Trophoblast cell (in vitro differentiated cells and primary cell): ENCODE measurements at regions not wholly inside any gene's neighbourhood (a gene's known extent, or its start where the extent isn't known, plus 50 kb on each side); places are given as distances from the start of the nearest gene placed in this dataset.
"Not testable (repeated sequence)": the region's sequence is repeated elsewhere in the genome, so short reads cannot be mapped to it uniquely, and the experiment has no call there.

Source experiments
- DNase-seq, 2 donors: peaks; one replicate each; pipeline ENCODE4 v3.0.0-alpha.2; 2016
- H2AFZ ChIP-seq: 2 replicates; pipeline ENCODE4 v1.6.1; 2013; ENCODE audit warnings: low read length, moderate library complexity, mild to moderate bottlenecking; ENCODE audit not compliant: insufficient read depth, poor library complexity
- H2AK5ac ChIP-seq: 2 replicates; pipeline ENCODE4 v1.6.1; 2013; ENCODE audit warnings: mild to moderate bottlenecking, low read length
- H2BK120ac ChIP-seq: 2 replicates; pipeline ENCODE4 v1.6.1; 2013; ENCODE audit warnings: low read length, mild to moderate bottlenecking, moderate library complexity; ENCODE audit not compliant: insufficient read depth, poor library complexity
- H2BK12ac ChIP-seq: 2 replicates; pipeline ENCODE4 v1.6.1; 2013; ENCODE audit warnings: mild to moderate bottlenecking, low read length, moderate library complexity
- H2BK5ac ChIP-seq: 2 replicates; pipeline ENCODE4 v1.6.1; 2013; ENCODE audit warnings: low read length, low read depth, moderate library complexity, mild to moderate bottlenecking; ENCODE audit not compliant: poor library complexity
- H3K14ac ChIP-seq: 2 replicates; pipeline ENCODE4 v1.6.1; 2013; ENCODE audit warnings: mild to moderate bottlenecking, low read length
- H3K18ac ChIP-seq: 2 replicates; pipeline ENCODE4 v1.6.1; 2013; ENCODE audit warnings: mild to moderate bottlenecking, low read length
- H3K23ac ChIP-seq: 2 replicates; pipeline ENCODE4 v1.6.1; 2013; ENCODE audit warnings: low read length
- H3K27ac ChIP-seq: 2 replicates; pipeline ENCODE4 v1.5.1; 2013; ENCODE audit warnings: low read depth, mild to moderate bottlenecking, inconsistent platforms, low read length, moderate library complexity
- H3K27me3 ChIP-seq: 2 replicates; pipeline ENCODE4 v1.6.1; 2013; ENCODE audit warnings: inconsistent platforms, mild to moderate bottlenecking, low read length, moderate library complexity; ENCODE audit not compliant: insufficient read depth
- H3K36me3 ChIP-seq, 2 experiments: 1 replicate in 1 of 2; 2 replicates in 1 of 2; pipeline ENCODE4 v1.6.1; 2013; ENCODE audit warnings: low read length in 2 of 2, mild to moderate bottlenecking in 2 of 2, moderate library complexity in 1 of 2; ENCODE audit not compliant: insufficient read depth in 2 of 2, control insufficient read depth in 1 of 2
- H3K4ac ChIP-seq: 2 replicates; pipeline ENCODE4 v1.6.1; 2013; ENCODE audit warnings: low read depth, mild to moderate bottlenecking, low read length, moderate library complexity
- H3K4me1 ChIP-seq, 2 experiments: 1 replicate in 1 of 2; 2 replicates in 1 of 2; pipeline ENCODE4 v1.6.1; 2013; ENCODE audit warnings: low read length in 2 of 2, mild to moderate bottlenecking in 2 of 2, moderate library complexity in 1 of 2; ENCODE audit not compliant: insufficient read depth in 2 of 2, control insufficient read depth in 1 of 2
- H3K4me2 ChIP-seq: 2 replicates; pipeline ENCODE4 v1.6.1; 2013; ENCODE audit warnings: inconsistent platforms, mild to moderate bottlenecking, low read length, moderate library complexity
- H3K4me3 ChIP-seq: 2 replicates; pipeline ENCODE4 v1.5.1; 2013; ENCODE audit warnings: mild to moderate bottlenecking, low read depth, low read length, inconsistent platforms
- H3K79me1 ChIP-seq: one replicate; pipeline ENCODE4 v1.6.1; 2013; ENCODE audit warnings: low read length
- H3K79me2 ChIP-seq: 2 replicates; pipeline ENCODE4 v1.6.1; 2013; ENCODE audit warnings: low read length, mild to moderate bottlenecking; ENCODE audit not compliant: control insufficient read depth, insufficient read depth, poor library complexity
- H3K9ac ChIP-seq: 2 replicates; pipeline ENCODE4 v1.6.1; 2013; ENCODE audit warnings: mild to moderate bottlenecking, low read length
- H3K9me3 ChIP-seq: 2 replicates; pipeline ENCODE4 v1.6.1; 2013; ENCODE audit warnings: low read depth, mild to moderate bottlenecking, control low read depth, inconsistent platforms, low read length; ENCODE audit not compliant: insufficient read depth
- H4K12ac ChIP-seq: 2 replicates; pipeline ENCODE4 v1.6.1; 2013; ENCODE audit warnings: low read depth, mild to moderate bottlenecking, low read length, moderate library complexity
- H4K8ac ChIP-seq: 2 replicates; pipeline ENCODE4 v1.6.1; 2013; ENCODE audit warnings: low read depth, mild to moderate bottlenecking, low read length, moderate library complexity
- H4K91ac ChIP-seq: one replicate; pipeline ENCODE4 v1.6.1; 2013; ENCODE audit warnings: low read depth, mild to moderate bottlenecking, low read length, moderate library complexity
- WGBS: extraction: QIAGEN DNeasy Blood & Tissue Kit; methylation state at CpG from one replicate; pipeline ENCODE4 v1.1.7; 2013; ENCODE audit warnings: missing lambda C conversion rate; ENCODE audit not compliant: insufficient read length, insufficient coverage; ENCODE audit errors: extremely low coverage; 5-methylcytosine and 5-hydroxymethylcytosine counted together

DNA sequence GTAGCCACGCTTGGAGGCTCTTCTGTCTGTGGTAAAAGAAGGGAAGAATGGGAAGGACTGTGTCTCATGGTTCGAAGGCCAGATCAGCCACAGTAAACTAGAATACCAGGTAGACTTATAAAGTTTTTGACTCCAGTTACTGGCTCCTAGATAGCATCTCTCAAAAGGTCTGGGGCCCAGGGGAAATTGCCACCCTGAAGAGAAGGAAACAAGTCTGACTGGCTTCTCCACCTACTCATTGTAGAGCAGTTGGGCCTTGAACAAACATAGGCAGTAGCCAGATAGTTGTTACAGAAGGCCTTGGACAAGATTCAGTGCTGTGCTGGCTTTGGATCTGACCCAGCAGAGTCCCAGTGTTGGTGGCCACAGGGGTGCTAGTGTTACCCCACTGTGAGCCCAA is 890.4 kb downstream of the EFNA5 start:
- H3K27ac ChIP-seq, result peak overlapping the region; percentile 21
- peak in 1 of 2 donors; percentile 21 for DNase-seq
- H2AFZ ChIP-seq, result no peak overlapping the region
- H3K4me1 ChIP-seq, result peaks cover 3 to 9% of the 10 kb centered on the region in 2 experiments
- H4K8ac ChIP-seq, result no peak overlapping the region
- H3K79me1 ChIP-seq, result no peaks in the 10 kb centered on the region
- no peak overlapping the region for H2BK120ac ChIP-seq
- no peaks in the 10 kb centered on the region for H3K36me3 ChIP-seq
- H4K91ac ChIP-seq, result no peak overlapping the region
- H3K4ac ChIP-seq, result no peak overlapping the region
- no peaks in the 10 kb centered on the region for H3K79me2 ChIP-seq
- no peak overlapping the region for H2BK5ac ChIP-seq
- no peaks in the 10 kb centered on the region for H3K27me3 ChIP-seq
- no peak overlapping the region for H4K12ac ChIP-seq
- H2BK12ac ChIP-seq, result no peak overlapping the region
- H3K4me2 ChIP-seq, result no peak overlapping the region
- no peak overlapping the region for H3K4me3 ChIP-seq
- H3K9ac ChIP-seq, result no peak overlapping the region
- H3K18ac ChIP-seq, result no peak overlapping the region
- no peak overlapping the region for H3K14ac ChIP-seq
- no peak overlapping the region for H3K23ac ChIP-seq
- H3K9me3 ChIP-seq, result no peaks in the 10 kb centered on the region
- WGBS, result no CpG with 5 or more reads among the region's 2 CpGs
- no peak overlapping the region for H2AK5ac ChIP-seq

DNA sequence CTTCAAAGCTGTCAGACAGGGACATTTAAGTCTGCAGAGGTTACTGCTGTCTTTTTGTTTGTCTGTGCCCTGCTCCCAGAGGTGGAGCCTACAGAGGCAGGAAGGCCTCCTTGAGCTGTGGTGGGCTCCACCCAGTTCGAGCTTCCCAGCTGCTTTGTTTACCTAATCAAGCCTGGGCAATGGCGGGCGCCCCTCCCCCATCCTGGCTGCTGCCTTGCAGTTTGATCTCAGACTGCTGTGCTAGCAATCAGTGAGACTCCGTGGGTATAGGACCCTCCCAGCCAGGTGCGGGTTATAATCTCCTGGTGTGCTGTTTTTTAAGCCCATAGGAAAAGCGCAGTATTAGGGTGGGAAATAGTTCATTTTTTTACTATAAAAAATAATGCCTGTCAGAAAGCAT is 894.2 kb downstream of the EFNA5 start:
- not testable (repeated sequence) for H3K4ac ChIP-seq, H3K18ac ChIP-seq, DNase-seq, H3K4me1 ChIP-seq, H3K27ac ChIP-seq, H3K79me2 ChIP-seq, H3K9ac ChIP-seq, H3K9me3 ChIP-seq, H3K27me3 ChIP-seq, H3K4me2 ChIP-seq, H3K36me3 ChIP-seq, H4K91ac ChIP-seq, H3K79me1 ChIP-seq, H3K4me3 ChIP-seq, H2BK5ac ChIP-seq, H2BK120ac ChIP-seq, H2AFZ ChIP-seq, H3K23ac ChIP-seq, H2BK12ac ChIP-seq, H3K14ac ChIP-seq, H4K8ac ChIP-seq, H4K12ac ChIP-seq, H2AK5ac ChIP-seq
- no CpG with 5 or more reads among the region's 6 CpGs for WGBS

DNA sequence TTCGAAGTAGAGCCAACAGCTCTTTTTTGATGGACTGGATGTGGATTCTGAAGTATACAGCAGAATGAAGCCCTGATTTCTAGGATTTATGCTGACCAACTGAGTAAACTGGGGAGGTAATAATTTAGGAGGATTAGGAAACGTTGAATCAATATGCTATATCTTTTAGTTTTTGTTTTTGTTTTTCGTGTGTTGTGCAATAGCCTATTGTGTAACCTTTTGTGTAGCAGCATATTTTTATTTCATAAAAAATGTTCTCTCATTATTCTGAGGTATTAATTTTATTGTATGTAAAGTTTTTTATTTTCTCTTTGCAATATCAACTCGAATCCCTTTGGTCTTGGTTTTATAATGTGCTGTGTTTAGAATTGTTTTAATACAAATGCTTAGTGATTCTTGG is 902.3 kb downstream of the EFNA5 start:
- H3K36me3 ChIP-seq, result no peaks in the 10 kb centered on the region
- H3K4me3 ChIP-seq, result no peak overlapping the region
- no peak overlapping the region for H2BK5ac ChIP-seq
- no peak overlapping the region for H3K4ac ChIP-seq
- no peaks in the 10 kb centered on the region for H3K79me2 ChIP-seq
- WGBS, result no CpG with 5 or more reads among the region's 4 CpGs
- H2AFZ ChIP-seq, result no peak overlapping the region
- no peak overlapping the region for H4K8ac ChIP-seq
- H3K4me2 ChIP-seq, result no peak overlapping the region
- no peak overlapping the region for H3K27ac ChIP-seq
- H3K27me3 ChIP-seq, result no peaks in the 10 kb centered on the region
- H2BK120ac ChIP-seq, result no peak overlapping the region
- H3K79me1 ChIP-seq, result no peaks in the 10 kb centered on the region
- no peak overlapping the region for H4K12ac ChIP-seq
- no peak overlapping the region for H3K18ac ChIP-seq
- no peak for DNase-seq
- H3K9ac ChIP-seq, result no peak overlapping the region
- H2BK12ac ChIP-seq, result no peak overlapping the region
- H3K14ac ChIP-seq, result no peak overlapping the region
- no peak overlapping the region for H2AK5ac ChIP-seq
- no peak overlapping the region for H4K91ac ChIP-seq
- H3K4me1 ChIP-seq, result no peaks in the 10 kb centered on the region
- no peak overlapping the region for H3K23ac ChIP-seq
- H3K9me3 ChIP-seq, result no peaks in the 10 kb centered on the region

DNA sequence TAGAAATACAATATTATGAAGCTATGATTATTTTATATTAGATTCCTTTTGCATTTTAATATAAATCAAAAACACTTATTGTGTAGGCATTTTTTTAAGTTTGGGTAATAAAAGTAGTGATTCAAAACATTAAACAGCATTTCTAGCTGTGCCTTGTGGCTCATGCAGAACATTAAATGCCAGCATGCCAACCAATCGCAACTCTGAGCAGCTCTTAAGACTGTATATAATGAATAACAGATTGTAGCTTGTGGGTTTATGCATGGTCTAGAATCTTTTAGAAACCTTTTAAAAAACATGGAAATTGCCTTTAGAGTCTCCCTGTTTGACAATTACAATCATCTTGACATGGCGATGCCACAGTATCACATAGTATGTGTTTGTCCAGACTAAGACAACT is 903.8 kb downstream of the EFNA5 start:
- Histone ChIP-seq H3K9me3 (no peaks in the 10 kb centered on the region), H3K18ac (no peak overlapping the region), H3K4ac (no peak overlapping the region), H3K27ac (no peak overlapping the region), H2AK5ac (no peak overlapping the region), H3K4me2 (no peak overlapping the region), H3K14ac (no peak overlapping the region), H4K91ac (no peak overlapping the region), H4K12ac (no peak overlapping the region), H3K4me1 (no peaks in the 10 kb centered on the region), H2BK5ac (no peak overlapping the region), H3K27me3 (no peaks in the 10 kb centered on the region), H4K8ac (no peak overlapping the region), H2BK120ac (no peak overlapping the region), H3K9ac (no peak overlapping the region), H3K23ac (no peak overlapping the region), H3K36me3 (no peaks in the 10 kb centered on the region), H2AFZ (no peak overlapping the region), H3K79me1 (no peaks in the 10 kb centered on the region), H3K4me3 (no peak overlapping the region), H2BK12ac (no peak overlapping the region), H3K79me2 (no peaks in the 10 kb centered on the region)
- DNase-seq, result no peak
- no CpG with 5 or more reads among the region's 2 CpGs for WGBS
